ENCODE measurements at regions not wholly inside any gene's neighbourhood (a gene's known extent, or its start where the extent isn't known, plus 50 kb on each side); places are given as distances from the start of the nearest gene placed in this dataset.
A peak's percentile ranks its signal among the peaks of the same experiment; 100 is the strongest.

DNA sequence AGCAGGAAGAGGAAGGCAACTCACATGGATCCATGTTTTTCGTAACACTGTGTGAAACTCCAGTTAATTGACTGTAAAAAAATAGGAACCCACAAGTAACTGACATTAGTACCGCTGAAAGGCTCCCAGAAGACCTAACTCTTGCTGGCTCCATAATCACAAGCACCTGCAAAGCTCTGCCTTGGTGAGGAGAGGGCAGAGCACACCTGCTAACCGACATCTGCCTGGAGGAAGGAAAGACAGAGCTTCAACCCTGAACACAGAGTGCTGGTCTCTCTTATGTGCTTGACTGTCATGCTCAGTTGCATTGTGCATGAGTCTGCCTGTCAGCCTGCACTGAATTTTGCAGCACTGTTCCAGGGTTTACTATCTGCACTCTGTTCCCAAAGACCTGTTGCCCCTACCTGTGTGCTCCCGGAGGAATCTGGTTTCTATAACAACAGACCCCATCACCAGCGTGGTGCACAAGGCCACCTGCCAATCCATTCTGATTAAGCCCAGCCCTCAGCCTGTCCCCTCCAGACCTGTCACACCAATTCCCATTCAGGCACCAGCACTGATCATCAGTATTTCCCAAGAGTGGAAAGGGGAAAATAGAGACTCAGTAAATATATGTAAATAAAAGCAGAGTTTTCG is 63.1 kb upstream of the ANKRD1 start:
- TF ChIP-seq CTCF (IDR thresholded peaks at IDR 0.05): no peak
- H3K27ac ChIP-seq: no peak overlapping the region
- no peak for DNase-seq
- no peaks in the 10 kb centered on the region for H3K36me3 ChIP-seq
- peaks cover 0 to 9% (median 3%) of the 10 kb centered on the region in 4 donors for H3K4me1 ChIP-seq
- H3K4me3 ChIP-seq: no peak overlapping the region
- intact Hi-C loops (cut with DNase I; ENCODE audit: low total_unique reads): no loop called here
- no peaks in the 10 kb centered on the region for H3K9me3 ChIP-seq
- 55 to 72% (median 62%) methylated on average over 6 of the region's 6 CpGs for WGBS, 5 donors
- no peaks in the 10 kb centered on the region for H3K27me3 ChIP-seq

DNA sequence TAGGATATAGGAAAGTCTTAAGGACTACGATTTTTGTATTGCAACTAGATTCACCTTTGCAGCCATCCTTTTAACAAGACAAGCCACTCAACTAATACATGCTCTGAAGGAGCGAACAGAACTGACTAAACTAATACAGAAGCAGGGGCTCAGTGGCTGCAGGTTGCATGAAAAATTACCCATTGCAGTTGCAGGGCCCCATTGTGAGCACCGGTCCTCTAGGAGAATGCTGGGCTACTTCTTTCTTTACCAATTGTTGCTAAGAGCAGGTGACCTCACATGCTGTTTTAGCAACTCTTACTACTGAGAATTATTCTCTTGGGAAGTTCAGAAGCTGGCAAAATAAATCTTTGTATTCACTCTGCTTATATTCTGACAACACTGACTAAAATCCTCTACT is 64.0 kb upstream of the ANKRD1 start:
- intact Hi-C loops (cut with DNase I; ENCODE audit: low total_unique reads): no loop called here
- Histone ChIP-seq H3K4me3 (no peak overlapping the region), H3K4me1 (peaks cover 0 to 9% (median 3%) of the 10 kb centered on the region in 4 donors), H3K9me3 (no peaks in the 10 kb centered on the region), H3K27ac (no peak overlapping the region), H3K36me3 (no peaks in the 10 kb centered on the region), H3K27me3 (no peaks in the 10 kb centered on the region)
- DNase-seq: no peak
- WGBS, 5 donors: 52 to 72% (median 65%) methylated on average over 3 of the region's 3 CpGs
- TF ChIP-seq POLR2A (IDR thresholded peaks at IDR 0.05) (no peak), EP300 (IDR thresholded peaks at IDR 0.05) (no peak)

GRCh38 chr10:90985321-90985933 is 64.5 kb upstream of the ANKRD1 start:
- Histone ChIP-seq H3K4me1 (peaks cover 0 to 9% (median 3%) of the 10 kb centered on the region in 4 donors), H3K27ac (no peak overlapping the region), H3K4me3 (no peak overlapping the region), H3K36me3 (no peaks in the 10 kb centered on the region), H3K27me3 (no peaks in the 10 kb centered on the region), H3K9me3 (no peaks in the 10 kb centered on the region)
- intact Hi-C loops (cut with DNase I; ENCODE audit: low total_unique reads): no loop called here
- TF ChIP-seq EP300 (IDR thresholded peaks at IDR 0.05): no peak
- TF ChIP-seq POLR2AphosphoS5 (IDR thresholded peaks at IDR 0.05): no peak
- no peak for TF ChIP-seq CTCF (IDR thresholded peaks at IDR 0.05)
- TF ChIP-seq POLR2A (IDR thresholded peaks at IDR 0.05): no peak
- 36 to 43% (median 40%) methylated on average over 3 of the region's 3 CpGs for WGBS, 5 donors
- peak in 1 of 2 donors; percentile 62 for DNase-seq

- TF ChIP-seq EP300 (IDR thresholded peaks at IDR 0.05) (no peak), CTCF (IDR thresholded peaks at IDR 0.05) (no peak), POLR2AphosphoS5 (IDR thresholded peaks at IDR 0.05) (no peak), POLR2A (IDR thresholded peaks at IDR 0.05) (no peak)
- no peaks in the 10 kb centered on the region for H3K27me3 ChIP-seq
- intact Hi-C loops (cut with DNase I; ENCODE audit: low total_unique reads): no loop called here
- peaks cover 0 to 9% (median 3%) of the 10 kb centered on the region in 4 donors for H3K4me1 ChIP-seq
- DNase-seq: no peak
- H3K36me3 ChIP-seq: no peaks in the 10 kb centered on the region
- H3K27ac ChIP-seq: peak overlapping the region in 1 of 5 donors; percentile 19
- 71 to 85% (median 80%) methylated on average over 2 of the region's 2 CpGs for WGBS, 5 donors
- H3K9me3 ChIP-seq: no peaks in the 10 kb centered on the region
- H3K4me3 ChIP-seq: no peak overlapping the region
These were observed 65.4 kb upstream of the ANKRD1 start for GRCh38 chr10:90986136-90986760.

DNA sequence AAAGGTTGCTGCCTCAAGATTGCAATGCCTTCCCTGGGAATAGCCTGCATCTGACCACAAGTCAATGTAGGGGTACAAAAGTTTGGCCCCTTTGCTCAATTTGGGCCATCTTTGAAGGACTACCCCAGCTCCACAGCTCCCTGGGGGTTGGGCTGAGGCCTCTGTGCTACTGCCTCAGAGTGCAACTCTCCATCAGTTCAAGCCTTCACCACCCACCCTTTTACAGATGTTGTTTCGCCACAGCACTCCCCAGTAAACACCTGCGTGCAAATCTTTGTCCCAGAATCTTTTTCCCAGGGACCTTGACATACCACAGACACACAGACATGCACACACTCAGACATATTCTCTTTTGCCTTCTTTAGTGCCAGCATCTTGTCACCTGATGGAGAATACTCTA is 66.0 kb upstream of the ANKRD1 start:
- no peak for TF ChIP-seq CTCF (IDR thresholded peaks at IDR 0.05)
- TF ChIP-seq POLR2A (IDR thresholded peaks at IDR 0.05): no peak
- WGBS, 5 donors: 93 to 100% (median 94%) methylated on average over 2 of the region's 2 CpGs
- H3K9me3 ChIP-seq: no peaks in the 10 kb centered on the region
- intact Hi-C loops (cut with DNase I; ENCODE audit: low total_unique reads): no loop called here
- DNase-seq: no peak
- H3K27me3 ChIP-seq: no peaks in the 10 kb centered on the region
- no peak overlapping the region for H3K27ac ChIP-seq
- H3K4me3 ChIP-seq: no peak overlapping the region
- H3K4me1 ChIP-seq: peaks cover 0 to 9% (median 3%) of the 10 kb centered on the region in 4 donors
- H3K36me3 ChIP-seq: no peaks in the 10 kb centered on the region
